Ishikawa (cell line): ENCODE measurements at regions not wholly inside any gene's neighbourhood (a gene's known extent, or its start where the extent isn't known, plus 50 kb on each side); places are given as distances from the start of the nearest gene placed in this dataset.

Source experiments
- EGR1 ChIP-seq: IDR thresholded peaks from 2 replicates; pipeline ENCODE4 v1.6.1; 2012
- EP300 ChIP-seq: IDR thresholded peaks from 2 replicates; pipeline ENCODE4 v1.6.1; 2012; ENCODE audit warnings: borderline replicate concordance
- RAD21 ChIP-seq: IDR thresholded peaks from 2 replicates; pipeline ENCODE4 v1.6.1; 2012; ENCODE audit warnings: low read depth
- TEAD4 ChIP-seq: IDR thresholded peaks from 2 replicates; pipeline ENCODE4 v1.6.1; 2012

- no peak for TF ChIP-seq EGR1
- no peak for TF ChIP-seq TEAD4
- TF ChIP-seq EP300 = no peak
- no peak for TF ChIP-seq RAD21
Observed at GRCh38 chr22:22032099-22032905, 49.7 kb upstream of the TOP3B start.
